ENCODE measurements at regions not wholly inside any gene's neighbourhood (a gene's known extent, or its start where the extent isn't known, plus 50 kb on each side); places are given as distances from the start of the nearest gene placed in this dataset. TPM values are rescaled to one million over a fixed set of nuclear protein-coding genes. Genes with fewer than 3 reads are reported as not detected.

DNA sequence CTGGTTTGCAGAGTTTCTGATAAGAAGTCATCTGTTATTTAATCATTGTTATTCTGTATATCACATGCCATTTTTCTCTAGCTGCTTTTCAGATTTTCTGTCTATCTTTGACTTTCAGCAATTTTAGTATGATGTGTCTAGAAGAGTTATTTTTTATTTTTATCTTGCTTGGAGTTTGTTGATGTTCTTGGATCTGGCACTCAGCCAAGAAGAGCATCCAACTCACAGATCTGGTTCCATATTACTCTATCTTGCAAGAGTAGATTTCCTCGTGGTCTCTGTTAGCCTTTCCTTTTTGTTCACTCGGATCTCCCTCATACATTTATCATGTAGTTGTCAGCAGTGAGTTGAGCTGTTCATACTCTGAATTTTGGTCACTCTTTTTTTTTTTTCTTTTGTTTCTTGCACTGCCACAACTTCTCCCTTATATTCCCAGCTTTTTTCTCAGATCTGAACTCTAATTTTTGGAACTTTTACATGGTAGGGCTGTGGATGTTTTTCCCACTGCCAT is 54.8 kb upstream of the CALCR start:
- no peak overlapping the region for H3K4me3 ChIP-seq (ENCODE audit: low read depth, low read length)
- TF ChIP-seq, protein P1, sequence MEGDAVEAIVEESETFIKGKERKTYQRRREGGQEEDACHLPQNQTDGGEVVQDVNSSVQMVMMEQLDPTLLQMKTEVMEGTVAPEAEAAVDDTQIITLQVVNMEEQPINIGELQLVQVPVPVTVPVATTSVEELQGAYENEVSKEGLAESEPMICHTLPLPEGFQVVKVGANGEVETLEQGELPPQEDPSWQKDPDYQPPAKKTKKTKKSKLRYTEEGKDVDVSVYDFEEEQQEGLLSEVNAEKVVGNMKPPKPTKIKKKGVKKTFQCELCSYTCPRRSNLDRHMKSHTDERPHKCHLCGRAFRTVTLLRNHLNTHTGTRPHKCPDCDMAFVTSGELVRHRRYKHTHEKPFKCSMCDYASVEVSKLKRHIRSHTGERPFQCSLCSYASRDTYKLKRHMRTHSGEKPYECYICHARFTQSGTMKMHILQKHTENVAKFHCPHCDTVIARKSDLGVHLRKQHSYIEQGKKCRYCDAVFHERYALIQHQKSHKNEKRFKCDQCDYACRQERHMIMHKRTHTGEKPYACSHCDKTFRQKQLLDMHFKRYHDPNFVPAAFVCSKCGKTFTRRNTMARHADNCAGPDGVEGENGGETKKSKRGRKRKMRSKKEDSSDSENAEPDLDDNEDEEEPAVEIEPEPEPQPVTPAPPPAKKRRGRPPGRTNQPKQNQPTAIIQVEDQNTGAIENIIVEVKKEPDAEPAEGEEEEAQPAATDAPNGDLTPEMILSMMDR (IDR thresholded peaks at IDR 0.05; ENCODE audit: insufficient read depth, low read length) = no peak
- no peak for DNase-seq (ENCODE audit: low read depth)

DNA sequence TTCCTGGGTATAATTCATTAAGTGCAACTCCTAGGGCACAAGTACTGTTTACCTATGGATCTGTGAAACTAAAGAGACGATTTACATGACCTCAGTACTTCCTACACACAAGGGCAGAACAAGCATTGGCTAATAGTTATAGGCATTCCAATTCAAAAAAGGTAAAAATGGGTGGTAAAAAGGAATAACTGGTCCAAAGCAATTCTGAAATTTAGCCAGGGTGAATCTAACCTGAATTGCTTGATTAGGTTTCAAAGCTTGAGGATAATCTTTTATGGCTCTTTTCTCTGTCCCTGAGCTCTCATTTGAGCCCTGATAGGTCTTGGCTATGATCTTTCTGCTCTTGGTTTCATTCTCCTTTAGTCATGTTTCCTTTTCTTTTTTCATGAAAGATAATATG is 52.3 kb upstream of the CALCR start:
- DNase-seq (ENCODE audit: low read depth) = no peak
- TF ChIP-seq, protein P1 (IDR thresholded peaks at IDR 0.05; ENCODE audit: insufficient read depth, low read length) = no peak
- no peak overlapping the region for H3K4me3 ChIP-seq (ENCODE audit: low read depth, low read length)

Small RNA genes lying in the stretch of these regions (small RNA-seq; reads per million reads assigned to genes)
- gene AC002075.2 (not detected), gene MIR4652 (not detected)
